ENCODE measurements at regions not wholly inside any gene's neighbourhood (a gene's known extent, or its start where the extent isn't known, plus 50 kb on each side); places are given as distances from the start of the nearest gene placed in this dataset.

DNA sequence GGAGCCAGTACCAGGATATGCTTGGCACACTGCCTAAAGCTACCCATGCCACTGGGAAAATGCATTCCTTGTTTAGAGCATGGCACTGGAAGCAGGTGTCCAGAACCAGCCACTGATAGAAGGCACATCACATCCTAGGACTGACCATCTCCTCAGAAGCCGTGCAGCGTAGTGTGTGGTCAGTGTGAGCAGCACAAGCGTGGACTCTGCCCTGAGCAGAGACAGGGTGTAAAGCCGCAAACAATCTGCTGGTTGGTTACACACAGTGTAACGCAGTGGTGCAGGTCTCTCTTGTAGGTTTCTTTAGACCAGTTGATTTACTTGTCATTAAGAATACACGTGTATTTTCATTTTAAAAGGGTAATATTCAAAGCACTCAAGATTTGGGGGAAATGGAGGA, 377.8 kb upstream of the HS6ST1 start:
- no peak for TF ChIP-seq CTCF (conservative IDR thresholded peaks at IDR 0.05; ENCODE audit: low read depth, low read length)
- no peak for TF ChIP-seq EZH2 (IDR thresholded peaks at IDR 0.05; ENCODE audit: borderline replicate concordance, low read depth, low read length, poor library complexity, severe bottlenecking)

Data from A673 (cell line).